ENCODE measurements at regions not wholly inside any gene's neighbourhood (a gene's known extent, or its start where the extent isn't known, plus 50 kb on each side); places are given as distances from the start of the nearest gene placed in this dataset.

DNA sequence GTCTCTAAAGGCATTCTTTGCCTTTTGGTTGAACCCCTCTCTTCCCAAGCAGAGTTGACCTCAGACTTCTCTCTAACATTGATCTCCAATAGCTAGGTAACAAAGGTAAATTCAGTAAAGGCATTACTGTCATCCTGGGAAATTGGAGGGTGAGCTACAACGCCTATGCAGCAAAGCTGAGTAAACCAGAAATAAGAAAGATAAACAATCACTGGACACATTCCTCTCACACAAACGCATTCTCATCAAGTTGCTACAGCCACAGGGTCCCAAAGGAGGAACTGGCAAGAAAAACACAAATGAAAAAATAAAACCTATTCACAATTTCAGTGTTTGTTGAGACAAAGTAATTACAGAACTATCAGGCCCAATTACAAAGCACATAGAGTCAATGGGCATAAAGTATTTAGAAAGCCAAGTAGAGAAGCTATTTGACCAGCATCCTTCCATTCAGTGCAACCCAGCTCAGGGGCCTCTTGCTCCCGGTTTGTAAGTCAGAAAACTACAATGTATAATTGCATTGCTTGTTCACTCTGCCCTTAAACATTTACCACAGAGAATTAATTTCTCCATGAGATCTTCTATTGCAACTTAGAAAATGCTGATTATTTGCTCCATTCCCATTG, 967.7 kb downstream of the PCDH7 start:
- Histone ChIP-seq H3K4me3 (replicated peaks; ENCODE audit: low read depth, low read length) (no peak overlapping the region), H3K27me3 (replicated peaks; ENCODE audit: control insufficient read depth, insufficient read depth, low read length) (no peaks in the 10 kb centered on the region), H3K36me3 (ENCODE audit: control insufficient read depth, insufficient read depth, low read length) (no peaks in the 10 kb centered on the region)
- DNase-seq (ENCODE audit: extremely low read depth, insufficient read length): no peak
- TF ChIP-seq CTCF (IDR thresholded peaks at IDR 0.05; ENCODE audit: insufficient read depth, low read length, poor library complexity, severe bottlenecking): no peak

DNA sequence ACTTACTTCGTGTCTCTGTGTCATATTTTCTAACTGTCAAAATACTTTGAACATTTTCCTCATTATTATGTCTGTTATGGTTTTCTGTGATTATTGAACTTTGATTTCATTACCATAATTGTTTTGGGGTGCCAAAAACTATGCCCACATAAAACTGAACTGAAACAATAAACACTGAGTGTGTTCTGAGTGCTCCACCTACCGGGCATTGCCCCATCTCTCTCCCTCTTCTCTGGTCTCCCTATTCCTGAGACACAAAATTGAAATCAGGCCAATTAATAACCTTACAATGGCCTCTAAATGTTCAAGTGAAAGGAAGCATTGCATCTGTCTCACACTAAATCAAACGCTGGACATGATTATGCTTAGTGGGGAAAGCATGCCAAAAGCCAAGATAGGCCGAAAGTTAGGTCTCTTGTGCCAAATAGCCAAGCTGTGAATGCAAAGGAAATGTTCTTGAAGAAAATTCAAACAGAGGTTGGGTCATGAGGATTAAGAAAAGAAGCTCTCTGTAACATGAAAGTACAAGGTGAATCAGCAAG, 972.3 kb downstream of the PCDH7 start:
- H3K36me3 ChIP-seq (ENCODE audit: control insufficient read depth, insufficient read depth, low read length): no peaks in the 10 kb centered on the region
- TF ChIP-seq CTCF (IDR thresholded peaks at IDR 0.05; ENCODE audit: insufficient read depth, low read length, poor library complexity, severe bottlenecking): no peak
- no peak for DNase-seq (ENCODE audit: extremely low read depth, insufficient read length)

GRCh38 chr4:31701256-31701655, 981.1 kb downstream of the PCDH7 start:
- DNase-seq (ENCODE audit: extremely low read depth, insufficient read length): no peak
- TF ChIP-seq CTCF (IDR thresholded peaks at IDR 0.05; ENCODE audit: insufficient read depth, low read length, poor library complexity, severe bottlenecking): no peak
- Histone ChIP-seq H3K36me3 (ENCODE audit: control insufficient read depth, insufficient read depth, low read length) (no peaks in the 10 kb centered on the region), H3K4me3 (replicated peaks; ENCODE audit: low read depth, low read length) (no peak overlapping the region), H3K27me3 (replicated peaks; ENCODE audit: control insufficient read depth, insufficient read depth, low read length) (no peaks in the 10 kb centered on the region)

More for the DNA sequence above, 972.3 kb downstream of the PCDH7 start:
- H3K27me3 ChIP-seq (replicated peaks; ENCODE audit: control insufficient read depth, insufficient read depth, low read length): no peaks in the 10 kb centered on the region
- no peak overlapping the region for H3K4me3 ChIP-seq (replicated peaks; ENCODE audit: low read depth, low read length)

GRCh38 chr4:31702326-31702725, 982.2 kb downstream of the PCDH7 start:
- H3K36me3 ChIP-seq (ENCODE audit: control insufficient read depth, insufficient read depth, low read length): no peaks in the 10 kb centered on the region
- TF ChIP-seq CTCF (IDR thresholded peaks at IDR 0.05; ENCODE audit: insufficient read depth, low read length, poor library complexity, severe bottlenecking): no peak
- no peak for DNase-seq (ENCODE audit: extremely low read depth, insufficient read length)
- H3K4me3 ChIP-seq (replicated peaks; ENCODE audit: low read depth, low read length): no peak overlapping the region
- H3K27me3 ChIP-seq (replicated peaks; ENCODE audit: control insufficient read depth, insufficient read depth, low read length): no peaks in the 10 kb centered on the region

DNA sequence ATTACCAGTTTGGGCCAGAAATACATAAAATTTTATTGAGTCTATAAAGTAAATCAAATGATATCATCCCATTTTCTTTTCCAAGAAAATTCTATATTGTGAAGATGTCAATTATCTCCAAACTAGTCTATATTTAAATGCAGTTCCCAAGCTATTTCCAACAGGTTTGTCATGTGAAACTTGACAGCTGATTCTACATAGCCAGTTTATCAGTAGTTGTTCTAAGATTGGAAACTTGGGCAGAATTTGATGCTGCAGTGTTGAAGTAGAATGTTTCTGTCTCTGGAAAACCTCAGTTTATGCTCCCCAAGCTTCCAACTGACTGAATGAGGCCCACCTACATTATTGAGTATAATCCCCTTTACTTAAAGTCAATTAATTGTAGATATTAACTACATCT, 994.1 kb downstream of the PCDH7 start:
- no peak for DNase-seq (ENCODE audit: extremely low read depth, insufficient read length)
- no peak for TF ChIP-seq CTCF (IDR thresholded peaks at IDR 0.05; ENCODE audit: insufficient read depth, low read length, poor library complexity, severe bottlenecking)
- Histone ChIP-seq H3K4me3 (replicated peaks; ENCODE audit: low read depth, low read length) (no peak overlapping the region), H3K36me3 (ENCODE audit: control insufficient read depth, insufficient read depth, low read length) (no peaks in the 10 kb centered on the region), H3K27me3 (replicated peaks; ENCODE audit: control insufficient read depth, insufficient read depth, low read length) (no peaks in the 10 kb centered on the region)

- Histone ChIP-seq H3K4me3 (replicated peaks; ENCODE audit: low read depth, low read length) (no peak overlapping the region), H3K36me3 (ENCODE audit: control insufficient read depth, insufficient read depth, low read length) (no peaks in the 10 kb centered on the region), H3K27me3 (replicated peaks; ENCODE audit: control insufficient read depth, insufficient read depth, low read length) (no peaks in the 10 kb centered on the region)
- DNase-seq (ENCODE audit: extremely low read depth, insufficient read length): no peak
- no peak for TF ChIP-seq CTCF (IDR thresholded peaks at IDR 0.05; ENCODE audit: insufficient read depth, low read length, poor library complexity, severe bottlenecking)
Measured at GRCh38 chr4:31715302-31715701, 995.1 kb downstream of the PCDH7 start.
